Nephron progenitor cell (in vitro differentiated cells): ENCODE measurements at regions not wholly inside any gene's neighbourhood (a gene's known extent, or its start where the extent isn't known, plus 50 kb on each side); places are given as distances from the start of the nearest gene placed in this dataset.

Experiments used
- DNase-seq: peaks from one replicate; pipeline ENCODE4 v3.0.0; 2021
- H3K27ac Mint-ChIP-seq: 2 replicates; pipeline ENCODE4 v1.8.0; 2021; ENCODE audit warnings: mild to moderate bottlenecking, moderate library complexity, mixed read lengths
- H3K27me3 Mint-ChIP-seq: 2 replicates; pipeline ENCODE4 v1.8.0; 2021; ENCODE audit warnings: mild to moderate bottlenecking, low read depth, mixed read lengths; ENCODE audit not compliant: poor library complexity
- H3K36me3 Mint-ChIP-seq: 2 replicates; pipeline ENCODE4 v1.8.0; 2021; ENCODE audit warnings: low read depth, mixed read lengths
- H3K4me1 Mint-ChIP-seq: 2 replicates; pipeline ENCODE4 v1.8.0; 2021; ENCODE audit warnings: mixed read lengths
- H3K4me3 Mint-ChIP-seq: 2 replicates; pipeline ENCODE4 v1.8.0; 2021; ENCODE audit warnings: mild to moderate bottlenecking, moderate library complexity, mixed read lengths
- H3K9me3 Mint-ChIP-seq: 2 replicates; pipeline ENCODE4 v1.8.0; 2021; ENCODE audit warnings: mild to moderate bottlenecking, moderate library complexity, mixed read lengths
- TF ChIP-seq, protein P1 (sequence below): fragments of 200-600 bp; sonication (generic); IDR thresholded peaks from 2 replicates; pipeline ENCODE4 v1.5.0; 2021; ENCODE audit warnings: antibody characterized with exemption

DNA sequence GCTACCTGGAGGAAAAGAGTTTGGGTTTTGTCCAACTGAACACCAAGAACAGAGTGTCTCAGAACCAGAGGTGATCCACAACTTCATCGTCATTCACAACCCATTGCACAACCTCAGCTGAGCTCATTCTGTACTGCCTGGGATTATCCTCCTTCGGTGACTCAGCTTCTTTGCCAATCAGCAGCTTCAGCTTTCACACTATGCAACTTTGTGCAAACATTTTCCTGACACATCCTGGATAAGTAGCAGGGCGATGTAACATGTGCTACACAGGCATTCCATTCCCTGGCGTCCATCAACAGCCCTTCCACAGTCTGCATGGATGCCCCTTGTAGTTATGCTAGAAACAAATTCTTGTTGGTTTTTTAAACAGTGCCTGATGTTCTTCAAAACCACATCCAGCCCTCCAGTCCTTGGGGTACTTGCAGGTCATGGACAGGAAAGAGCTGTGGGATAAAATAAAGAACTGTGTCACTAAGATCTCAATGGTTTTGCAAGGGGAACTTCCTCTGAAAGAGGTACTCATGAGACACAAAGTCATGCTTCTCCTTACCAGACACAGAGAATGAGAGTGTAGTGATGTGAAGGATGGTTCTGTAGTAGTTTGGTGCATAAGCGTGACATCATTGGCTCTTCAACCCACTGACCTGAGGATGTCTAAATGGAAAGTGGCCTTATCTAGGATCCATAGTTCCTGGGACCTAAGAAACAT is 478.5 kb downstream of the KIF20B start:
- Mint-ChIP-seq H3K27ac (no peak overlapping the region), H3K9me3 (no peaks in the 10 kb centered on the region), H3K27me3 (no peaks in the 10 kb centered on the region), H3K36me3 (no peaks in the 10 kb centered on the region), H3K4me3 (no peak overlapping the region), H3K4me1 (no peaks in the 10 kb centered on the region)
- TF ChIP-seq, protein P1, sequence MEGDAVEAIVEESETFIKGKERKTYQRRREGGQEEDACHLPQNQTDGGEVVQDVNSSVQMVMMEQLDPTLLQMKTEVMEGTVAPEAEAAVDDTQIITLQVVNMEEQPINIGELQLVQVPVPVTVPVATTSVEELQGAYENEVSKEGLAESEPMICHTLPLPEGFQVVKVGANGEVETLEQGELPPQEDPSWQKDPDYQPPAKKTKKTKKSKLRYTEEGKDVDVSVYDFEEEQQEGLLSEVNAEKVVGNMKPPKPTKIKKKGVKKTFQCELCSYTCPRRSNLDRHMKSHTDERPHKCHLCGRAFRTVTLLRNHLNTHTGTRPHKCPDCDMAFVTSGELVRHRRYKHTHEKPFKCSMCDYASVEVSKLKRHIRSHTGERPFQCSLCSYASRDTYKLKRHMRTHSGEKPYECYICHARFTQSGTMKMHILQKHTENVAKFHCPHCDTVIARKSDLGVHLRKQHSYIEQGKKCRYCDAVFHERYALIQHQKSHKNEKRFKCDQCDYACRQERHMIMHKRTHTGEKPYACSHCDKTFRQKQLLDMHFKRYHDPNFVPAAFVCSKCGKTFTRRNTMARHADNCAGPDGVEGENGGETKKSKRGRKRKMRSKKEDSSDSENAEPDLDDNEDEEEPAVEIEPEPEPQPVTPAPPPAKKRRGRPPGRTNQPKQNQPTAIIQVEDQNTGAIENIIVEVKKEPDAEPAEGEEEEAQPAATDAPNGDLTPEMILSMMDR: no peak
- DNase-seq: no peak

DNA sequence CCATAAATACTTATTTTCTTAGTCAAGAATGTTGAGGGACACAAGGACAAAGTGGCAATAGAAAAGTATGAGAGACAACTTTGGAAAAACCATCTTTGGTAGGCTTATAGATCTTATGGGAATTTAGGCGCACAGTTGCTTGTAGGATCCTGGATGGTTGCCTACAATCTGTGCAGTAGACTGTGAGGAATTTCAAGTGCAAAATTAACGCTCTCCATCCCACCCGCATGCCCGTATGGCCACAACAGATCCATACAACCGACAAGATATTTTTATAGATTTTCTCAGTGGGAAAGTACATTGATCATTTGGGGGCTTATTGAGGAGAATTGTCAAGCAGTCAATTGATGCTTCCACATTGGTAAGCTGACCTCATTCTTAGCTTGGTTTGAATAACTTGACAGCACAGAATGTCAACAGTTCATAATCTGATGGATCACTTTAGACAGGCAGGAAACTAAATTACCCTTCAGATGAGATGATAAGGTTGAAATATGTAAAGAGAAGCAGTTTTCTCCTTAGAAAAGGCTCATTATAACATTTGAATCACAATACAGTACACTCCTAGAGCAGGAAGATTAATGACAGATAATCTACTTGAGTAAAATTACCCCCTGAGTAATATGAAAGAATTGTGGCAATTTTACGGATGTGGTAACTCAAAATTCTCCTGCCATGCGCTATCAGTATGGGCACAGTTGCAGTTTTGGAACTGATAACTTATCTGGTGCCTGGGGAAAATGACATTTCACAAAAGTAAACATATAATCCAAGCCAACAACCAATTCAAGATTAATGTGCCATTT is 479.7 kb downstream of the KIF20B start:
- no peaks in the 10 kb centered on the region for H3K36me3 Mint-ChIP-seq
- no peaks in the 10 kb centered on the region for H3K9me3 Mint-ChIP-seq
- DNase-seq: no peak
- no peaks in the 10 kb centered on the region for H3K27me3 Mint-ChIP-seq
- TF ChIP-seq, protein P1: no peak
- H3K4me1 Mint-ChIP-seq: no peaks in the 10 kb centered on the region
- no peak overlapping the region for H3K4me3 Mint-ChIP-seq
- no peak overlapping the region for H3K27ac Mint-ChIP-seq

DNA sequence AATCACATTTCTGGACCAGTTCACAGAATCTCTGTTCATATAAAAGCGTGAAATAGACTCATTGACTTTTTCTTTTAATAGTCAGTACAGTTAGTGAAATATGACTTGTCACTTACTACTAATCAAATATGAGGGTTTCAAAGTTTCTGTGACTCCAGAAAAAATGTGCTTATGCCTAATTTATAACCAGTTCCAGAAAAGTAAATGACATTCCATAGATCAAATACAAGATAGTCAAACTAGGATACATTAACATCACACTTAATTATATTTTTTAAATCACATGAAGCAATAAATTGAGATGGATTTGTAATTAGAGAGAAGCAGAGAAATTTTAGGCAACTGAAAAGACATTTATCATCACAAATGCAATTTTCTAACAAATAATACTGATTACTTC is 491.4 kb downstream of the KIF20B start:
- H3K9me3 Mint-ChIP-seq: no peaks in the 10 kb centered on the region
- TF ChIP-seq, protein P1: no peak
- H3K27me3 Mint-ChIP-seq: no peaks in the 10 kb centered on the region
- H3K4me3 Mint-ChIP-seq: no peak overlapping the region
- H3K36me3 Mint-ChIP-seq: no peaks in the 10 kb centered on the region
- H3K4me1 Mint-ChIP-seq: no peaks in the 10 kb centered on the region
- no peak overlapping the region for H3K27ac Mint-ChIP-seq
- DNase-seq: no peak

DNA sequence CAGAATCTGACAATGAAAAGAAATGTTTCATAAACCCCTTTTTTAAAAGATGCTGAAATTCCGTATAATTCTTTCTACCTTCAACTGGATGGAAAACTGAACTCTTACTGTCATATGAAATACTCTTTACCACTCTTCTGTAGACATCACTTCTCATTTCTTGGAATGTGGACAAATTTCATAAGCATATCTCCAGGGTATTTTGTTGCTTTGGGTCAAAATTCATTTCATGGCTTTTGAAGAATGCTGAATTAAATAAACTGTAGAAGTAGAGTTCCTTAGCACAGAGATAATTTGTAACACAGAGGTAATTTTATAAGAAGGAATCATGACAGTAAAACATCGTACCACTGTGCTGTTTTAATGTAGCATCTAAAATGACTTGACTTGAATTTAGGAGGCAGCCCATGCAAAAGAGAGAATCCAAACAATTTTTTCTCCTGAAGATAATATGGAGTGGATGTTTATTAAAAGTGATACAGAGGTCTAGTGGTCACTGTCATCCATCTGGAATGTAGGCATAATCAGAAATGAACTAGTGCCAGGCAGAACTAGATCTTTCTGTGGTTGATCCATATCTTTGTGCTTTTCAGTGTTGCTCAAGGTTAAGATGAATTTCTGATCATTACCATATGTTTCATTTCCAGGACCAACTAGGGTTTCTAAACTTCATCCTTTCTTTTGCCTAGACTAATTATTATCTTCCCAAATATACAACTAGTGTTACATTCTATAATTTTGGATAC is 492.0 kb downstream of the KIF20B start:
- Mint-ChIP-seq H3K4me3 (no peak overlapping the region), H3K27ac (no peak overlapping the region), H3K4me1 (no peaks in the 10 kb centered on the region), H3K27me3 (no peaks in the 10 kb centered on the region), H3K36me3 (no peaks in the 10 kb centered on the region), H3K9me3 (no peaks in the 10 kb centered on the region)
- TF ChIP-seq, protein P1: no peak
- no peak for DNase-seq

DNA sequence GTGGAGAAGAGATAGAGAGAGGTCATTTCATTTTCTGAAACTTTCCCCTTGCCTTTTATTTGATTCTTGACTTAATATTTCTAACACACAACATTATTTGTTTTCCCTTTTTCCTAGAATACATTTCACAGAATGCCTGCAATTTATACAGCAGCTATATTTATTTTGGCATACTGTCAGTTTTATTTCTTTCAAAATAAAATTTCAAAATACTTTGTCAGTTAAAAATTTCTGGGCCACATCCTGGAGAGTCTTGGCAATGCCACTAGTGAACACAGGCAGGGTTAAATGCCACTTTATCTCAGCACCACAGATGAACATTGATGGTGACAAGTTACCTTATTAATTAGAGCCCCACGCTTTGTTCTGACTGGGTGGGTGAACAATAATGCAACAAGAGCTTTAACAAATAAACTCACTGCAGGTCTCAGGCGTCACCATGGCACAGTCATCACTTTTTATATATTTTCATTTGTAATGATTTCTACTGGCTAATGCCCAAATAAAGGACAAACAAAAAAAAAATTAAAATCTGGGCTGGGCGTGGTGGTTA is 494.0 kb downstream of the KIF20B start:
- Mint-ChIP-seq H3K4me3 (no peak overlapping the region), H3K27ac (no peak overlapping the region)
- TF ChIP-seq, protein P1: no peak

More for the DNA sequence above, 494.0 kb downstream of the KIF20B start:
- no peaks in the 10 kb centered on the region for H3K4me1 Mint-ChIP-seq
- H3K9me3 Mint-ChIP-seq: no peaks in the 10 kb centered on the region
- no peak for DNase-seq
- H3K27me3 Mint-ChIP-seq: no peaks in the 10 kb centered on the region
- H3K36me3 Mint-ChIP-seq: no peaks in the 10 kb centered on the region
